ENCODE measurements at regions not wholly inside any gene's neighbourhood (a gene's known extent, or its start where the extent isn't known, plus 50 kb on each side); places are given as distances from the start of the nearest gene placed in this dataset.

- TF ChIP-seq CTCF (conservative IDR thresholded peaks at IDR 0.05; ENCODE audit: low read length) (no peak), EZH2phosphoT487 (IDR thresholded peaks at IDR 0.05; ENCODE audit: borderline replicate concordance) (no peak)
These were observed 264.0 kb upstream of the HAND2 start for GRCh38 chr4:173793937-173794510.

All from Loucy (cell line).